Epithelial cell of proximal tubule (primary cell): ENCODE measurements at regions not wholly inside any gene's neighbourhood (a gene's known extent, or its start where the extent isn't known, plus 50 kb on each side); places are given as distances from the start of the nearest gene placed in this dataset.

Experiments used
- DNase-seq: peaks from one replicate; pipeline ENCODE4 v3.0.0-alpha.2; 2011; ENCODE audit warnings: low read depth
- H3K4me3 ChIP-seq: 2 replicates; pipeline ENCODE4 v1.5.1; 2011; ENCODE audit warnings: low read depth, mild to moderate bottlenecking, low read length
- TF ChIP-seq, protein P1 (sequence below): conservative IDR thresholded peaks from 2 replicates; pipeline ENCODE4 v1.5.1; 2012; ENCODE audit warnings: low read depth, mild to moderate bottlenecking, low read length

DNA sequence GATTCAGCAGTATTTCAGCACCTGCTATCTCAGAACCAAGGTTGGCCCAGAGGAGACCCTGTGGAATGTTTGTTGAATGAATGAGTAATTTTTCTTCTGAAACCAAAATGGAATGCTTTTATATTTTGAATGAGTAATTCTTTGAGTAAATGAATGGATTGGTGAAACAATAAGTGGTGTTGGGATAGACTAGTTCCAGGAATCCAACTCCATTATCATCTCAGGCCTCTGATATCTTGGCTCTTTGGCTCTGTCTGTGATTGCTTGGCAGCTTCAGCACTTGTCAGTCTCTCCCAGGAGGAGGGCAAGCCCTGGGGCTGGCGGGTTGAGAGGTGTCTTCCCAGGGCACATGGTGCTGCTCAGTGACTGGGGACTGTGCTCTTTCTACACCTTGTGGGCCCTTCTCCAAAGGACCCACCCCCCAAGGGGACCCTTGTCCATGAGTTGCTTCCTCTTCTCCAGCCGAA lies 284.4 kb upstream of the FOXF1 start:
- TF ChIP-seq, protein P1, sequence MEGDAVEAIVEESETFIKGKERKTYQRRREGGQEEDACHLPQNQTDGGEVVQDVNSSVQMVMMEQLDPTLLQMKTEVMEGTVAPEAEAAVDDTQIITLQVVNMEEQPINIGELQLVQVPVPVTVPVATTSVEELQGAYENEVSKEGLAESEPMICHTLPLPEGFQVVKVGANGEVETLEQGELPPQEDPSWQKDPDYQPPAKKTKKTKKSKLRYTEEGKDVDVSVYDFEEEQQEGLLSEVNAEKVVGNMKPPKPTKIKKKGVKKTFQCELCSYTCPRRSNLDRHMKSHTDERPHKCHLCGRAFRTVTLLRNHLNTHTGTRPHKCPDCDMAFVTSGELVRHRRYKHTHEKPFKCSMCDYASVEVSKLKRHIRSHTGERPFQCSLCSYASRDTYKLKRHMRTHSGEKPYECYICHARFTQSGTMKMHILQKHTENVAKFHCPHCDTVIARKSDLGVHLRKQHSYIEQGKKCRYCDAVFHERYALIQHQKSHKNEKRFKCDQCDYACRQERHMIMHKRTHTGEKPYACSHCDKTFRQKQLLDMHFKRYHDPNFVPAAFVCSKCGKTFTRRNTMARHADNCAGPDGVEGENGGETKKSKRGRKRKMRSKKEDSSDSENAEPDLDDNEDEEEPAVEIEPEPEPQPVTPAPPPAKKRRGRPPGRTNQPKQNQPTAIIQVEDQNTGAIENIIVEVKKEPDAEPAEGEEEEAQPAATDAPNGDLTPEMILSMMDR = no peak
- H3K4me3 ChIP-seq = no peak overlapping the region
- no peak for DNase-seq

DNA sequence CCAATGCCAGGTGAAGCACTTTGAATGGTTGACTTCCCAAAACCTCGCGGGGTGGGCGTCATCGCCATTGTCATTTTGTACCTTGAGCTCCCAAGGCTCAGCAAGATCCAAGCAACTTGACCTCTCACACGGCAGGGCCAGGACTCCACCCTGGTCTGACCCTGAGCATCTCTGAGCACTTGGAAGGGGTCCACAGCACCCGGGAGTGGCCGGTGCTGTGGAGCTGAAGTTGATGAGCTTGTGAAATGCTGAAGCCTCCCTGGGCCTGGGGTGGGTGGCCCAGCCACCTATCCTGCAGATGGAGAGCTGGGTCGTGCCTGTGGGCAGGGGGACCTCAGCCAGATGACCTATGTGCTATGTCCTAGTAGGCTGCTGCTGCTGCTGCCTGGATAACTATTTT lies 283.3 kb upstream of the FOXF1 start:
- TF ChIP-seq, protein P1 = no peak
- DNase-seq = no peak
- no peak overlapping the region for H3K4me3 ChIP-seq

DNA sequence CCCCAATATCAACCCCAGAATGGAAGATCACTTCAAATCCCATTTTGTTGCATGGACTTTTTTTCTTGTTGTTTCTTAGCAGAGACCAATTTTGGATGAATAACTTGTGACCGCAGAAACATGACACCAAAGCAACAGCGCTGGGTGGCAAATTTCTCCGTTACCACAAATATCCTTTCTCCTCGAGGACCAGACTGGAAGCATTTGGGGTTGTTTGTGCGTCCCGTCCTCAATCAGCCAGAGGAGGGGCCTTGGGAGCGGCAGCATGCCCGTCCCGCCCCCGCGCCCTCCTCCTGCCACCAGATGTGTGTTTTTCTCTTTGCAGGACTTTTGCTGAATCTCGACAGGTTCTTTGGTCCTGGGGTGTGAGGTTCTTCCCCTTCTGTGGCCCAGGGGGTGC lies 282.5 kb upstream of the FOXF1 start:
- no peak for DNase-seq
- TF ChIP-seq, protein P1 = no peak

DNA sequence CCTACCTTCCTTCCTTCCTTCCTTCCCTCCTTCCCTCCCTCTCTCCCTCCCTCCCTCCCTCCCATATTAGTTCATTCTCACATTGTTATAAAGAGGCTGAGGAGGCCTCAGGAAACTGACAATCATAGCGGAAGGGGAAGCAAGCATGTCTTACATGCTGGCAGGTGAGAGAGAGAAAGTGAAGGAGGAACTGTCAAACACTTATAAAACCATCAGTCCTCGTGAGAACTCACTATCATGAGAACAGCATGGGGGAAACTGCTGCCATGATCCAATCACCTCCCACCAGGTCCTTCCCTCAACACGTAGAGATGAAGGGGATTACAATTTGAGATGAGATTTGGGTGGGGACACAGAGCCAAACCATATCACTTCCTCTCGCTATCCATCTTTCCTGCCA lies 281.6 kb upstream of the FOXF1 start:
- TF ChIP-seq, protein P1 = no peak
- DNase-seq = no peak
- H3K4me3 ChIP-seq = no peak overlapping the region

More for the DNA sequence above, 282.5 kb upstream of the FOXF1 start:
- H3K4me3 ChIP-seq = no peak overlapping the region

DNA sequence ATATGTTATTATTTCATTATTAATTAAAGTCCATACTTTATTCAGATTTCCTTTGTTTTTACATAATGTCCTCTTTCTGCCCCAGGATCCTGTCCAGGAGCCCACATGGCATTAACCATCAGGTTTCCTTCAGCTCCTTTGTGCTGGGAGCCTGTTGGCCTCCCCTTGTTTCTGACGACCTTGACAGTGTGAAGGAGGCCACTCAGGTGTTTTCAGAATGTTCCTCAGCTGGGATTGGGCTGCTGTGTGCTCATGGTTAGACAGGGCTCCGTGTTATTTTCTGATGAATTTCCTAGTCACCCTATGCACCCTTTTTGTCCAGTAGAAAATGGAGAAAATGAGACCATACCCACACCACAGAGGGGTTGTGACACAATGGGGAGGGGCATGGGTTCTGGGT lies 281.0 kb upstream of the FOXF1 start:
- H3K4me3 ChIP-seq = no peak overlapping the region
- DNase-seq = no peak
- TF ChIP-seq, protein P1 = no peak

DNA sequence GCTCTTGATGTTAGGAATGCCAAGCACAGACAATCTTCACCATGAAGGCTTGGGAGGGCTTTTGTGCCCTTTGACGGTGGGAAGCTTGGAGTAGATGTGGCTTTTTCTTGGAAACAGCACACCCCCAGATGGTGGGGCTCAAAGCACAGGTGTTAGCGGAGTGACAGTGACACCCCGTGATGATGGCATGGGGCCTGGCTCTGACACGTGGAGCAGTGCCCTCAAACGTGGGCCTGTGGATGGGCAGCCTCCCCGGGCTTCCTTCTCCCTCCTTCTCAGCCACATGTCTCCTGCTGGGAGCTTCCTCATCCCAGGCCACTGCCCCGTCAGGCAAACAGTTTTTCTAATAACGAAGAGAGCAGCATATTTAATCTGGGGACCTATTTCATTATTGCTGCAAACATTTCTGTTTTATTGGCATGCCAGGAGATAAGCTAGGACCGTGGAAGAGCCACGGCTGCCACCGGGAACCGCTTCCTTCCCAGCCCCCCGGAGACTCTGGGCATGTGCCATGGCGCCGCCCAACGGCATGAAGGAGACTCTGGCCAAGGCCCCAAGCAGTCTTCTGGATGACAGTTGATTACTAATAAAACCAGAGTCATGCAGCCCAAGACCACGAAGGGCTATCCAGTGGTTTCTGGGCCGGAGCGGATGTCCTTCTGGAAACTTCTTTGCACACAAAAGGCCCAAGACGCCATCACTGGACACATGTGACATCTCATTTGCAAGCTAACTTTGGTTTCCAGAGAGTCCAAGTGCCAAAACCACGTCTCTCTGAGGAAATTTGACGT lies 280.3 kb upstream of the FOXF1 start:
- DNase-seq = no peak
- TF ChIP-seq, protein P1 = no peak
- H3K4me3 ChIP-seq = no peak overlapping the region

DNA sequence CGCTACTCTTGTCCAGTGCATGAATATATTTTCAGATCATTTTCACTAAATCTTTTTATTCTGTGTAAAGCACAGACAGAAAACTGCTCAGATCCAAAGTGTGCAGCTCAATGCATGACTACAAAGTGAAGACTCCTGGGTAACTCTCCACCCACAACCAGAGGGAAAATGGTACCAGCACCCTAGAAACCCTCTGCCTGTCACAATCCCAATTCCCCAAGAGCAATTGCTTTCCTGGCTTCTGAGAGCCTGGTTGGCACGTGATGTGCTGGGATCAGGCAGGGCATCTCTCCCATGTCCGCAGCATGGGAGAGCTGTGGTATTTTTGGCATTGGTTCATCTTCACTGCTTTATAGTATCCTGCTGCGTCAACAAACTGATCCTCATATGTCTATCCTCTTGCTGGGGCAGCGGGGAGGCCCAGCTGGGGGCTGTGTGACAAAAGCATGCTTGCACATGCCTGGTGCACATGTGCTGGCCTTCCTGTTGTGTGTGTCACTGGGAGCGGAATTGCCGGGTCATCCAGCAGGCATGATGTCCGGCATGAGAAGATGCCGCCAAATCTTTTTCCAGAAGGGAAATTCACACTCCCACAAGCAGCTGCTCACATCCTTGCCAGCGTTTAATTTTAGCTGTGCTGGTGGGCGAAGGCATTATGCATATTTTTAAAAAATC lies 278.9 kb upstream of the FOXF1 start:
- no peak overlapping the region for H3K4me3 ChIP-seq
- TF ChIP-seq, protein P1 = no peak
- no peak for DNase-seq
